H1 (cell line): ENCODE measurements at regions not wholly inside any gene's neighbourhood (a gene's known extent, or its start where the extent isn't known, plus 50 kb on each side); places are given as distances from the start of the nearest gene placed in this dataset.

ENCODE experiments used
- EP300 ChIP-seq, 2 experiments: IDR thresholded peaks; 1 replicate in 1 of 2; 2 replicates in 1 of 2; pipeline ENCODE4 v1.6.1; 2011 to 2012; ENCODE audit warnings: low read depth in 2 of 2, low read length in 2 of 2, mild to moderate bottlenecking in 2 of 2, borderline replicate concordance in 1 of 2, inconsistent platforms in 1 of 2, moderate library complexity in 1 of 2
- EZH2 ChIP-seq: fragments of 200-600 bp; sonication (generic); IDR thresholded peaks from 2 replicates; pipeline ENCODE4 v1.7.1; 2012; ENCODE audit warnings: low read depth, mild to moderate bottlenecking, moderate library complexity, low read length, inconsistent platforms; ENCODE audit not compliant: severe bottlenecking
- KDM1A ChIP-seq: fragments of 200-600, 300-600 bp; sonication (generic); IDR thresholded peaks from 2 replicates; pipeline ENCODE4 v1.7.1; 2016; ENCODE audit warnings: mild to moderate bottlenecking, low read length, borderline replicate concordance
- POLR2A ChIP-seq, 2 experiments: IDR thresholded peaks; 1 replicate in 1 of 2; 2 replicates in 1 of 2; pipeline ENCODE4 v1.6.1; 2011; ENCODE audit warnings: low read depth in 2 of 2, low read length in 2 of 2, mild to moderate bottlenecking in 2 of 2; ENCODE audit errors: control extremely low read depth in 1 of 2
- POLR2AphosphoS5 ChIP-seq: IDR thresholded peaks from 2 replicates; pipeline ENCODE4 v1.6.1; 2011; ENCODE audit warnings: low read depth, low read length
- RFX5 ChIP-seq: IDR thresholded peaks from 2 replicates; pipeline ENCODE4 v1.6.1; 2011; ENCODE audit warnings: low read depth, low read length, improper control_type of control experiment, borderline replicate concordance
- YY1 ChIP-seq: IDR thresholded peaks from 2 replicates; pipeline ENCODE4 v1.6.1; 2011; ENCODE audit warnings: low read depth, mild to moderate bottlenecking, low read length
- ZNF274 ChIP-seq: IDR thresholded peaks from 2 replicates; pipeline ENCODE4 v1.7.0; 2012; ENCODE audit warnings: low read length, borderline replicate concordance; ENCODE audit errors: extremely low read depth
- TF ChIP-seq, protein P1 (sequence below), 3 experiments: IDR thresholded peaks; 1 replicate in 2 of 3; 2 replicates in 1 of 3; pipeline versions ENCODE4 v1.5.1 to v1.6.1; 2011; ENCODE audit warnings: low read length in 3 of 3, mild to moderate bottlenecking in 3 of 3, inconsistent platforms in 2 of 3, low read depth in 1 of 3, moderate library complexity in 1 of 3; ENCODE audit not compliant: insufficient read depth in 1 of 3; ENCODE audit errors: control extremely low read depth in 1 of 3
- TF ChIP-seq, protein P2 (sequence below): IDR thresholded peaks from 2 replicates; pipeline ENCODE4 v1.6.1; 2011; ENCODE audit warnings: low read length, improper control_type of control experiment
- TF ChIP-seq, protein P3 (sequence below): IDR thresholded peaks from 2 replicates; pipeline ENCODE4 v1.6.1; 2012; ENCODE audit warnings: inconsistent platforms

DNA sequence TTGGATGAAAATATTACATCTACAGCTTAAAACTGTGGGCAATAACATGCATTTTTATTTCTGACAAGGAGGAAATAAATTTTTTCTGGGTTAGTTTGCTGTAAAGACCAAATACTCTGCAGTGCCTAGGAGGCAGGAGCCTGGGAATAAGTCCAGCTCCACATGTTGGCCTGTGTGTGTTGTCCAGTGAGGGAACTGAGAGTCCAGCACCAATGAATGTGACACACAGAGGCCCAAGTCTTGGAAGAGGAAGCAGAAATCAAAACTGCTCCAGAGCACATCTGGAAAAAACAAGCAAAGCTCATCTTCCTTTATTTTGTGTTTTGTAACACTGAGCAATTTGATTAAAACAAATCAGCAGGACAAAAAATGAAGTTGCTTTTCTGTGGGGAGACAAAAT lies 63.1 kb upstream of the KLHL14 start:
- TF ChIP-seq, protein P1, sequence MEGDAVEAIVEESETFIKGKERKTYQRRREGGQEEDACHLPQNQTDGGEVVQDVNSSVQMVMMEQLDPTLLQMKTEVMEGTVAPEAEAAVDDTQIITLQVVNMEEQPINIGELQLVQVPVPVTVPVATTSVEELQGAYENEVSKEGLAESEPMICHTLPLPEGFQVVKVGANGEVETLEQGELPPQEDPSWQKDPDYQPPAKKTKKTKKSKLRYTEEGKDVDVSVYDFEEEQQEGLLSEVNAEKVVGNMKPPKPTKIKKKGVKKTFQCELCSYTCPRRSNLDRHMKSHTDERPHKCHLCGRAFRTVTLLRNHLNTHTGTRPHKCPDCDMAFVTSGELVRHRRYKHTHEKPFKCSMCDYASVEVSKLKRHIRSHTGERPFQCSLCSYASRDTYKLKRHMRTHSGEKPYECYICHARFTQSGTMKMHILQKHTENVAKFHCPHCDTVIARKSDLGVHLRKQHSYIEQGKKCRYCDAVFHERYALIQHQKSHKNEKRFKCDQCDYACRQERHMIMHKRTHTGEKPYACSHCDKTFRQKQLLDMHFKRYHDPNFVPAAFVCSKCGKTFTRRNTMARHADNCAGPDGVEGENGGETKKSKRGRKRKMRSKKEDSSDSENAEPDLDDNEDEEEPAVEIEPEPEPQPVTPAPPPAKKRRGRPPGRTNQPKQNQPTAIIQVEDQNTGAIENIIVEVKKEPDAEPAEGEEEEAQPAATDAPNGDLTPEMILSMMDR (IDR thresholded peaks at IDR 0.05; ENCODE audit: control extremely low read depth in 1 of 3, insufficient read depth in 1 of 3, low read depth in 1 of 3, low read length in 3 of 3) = no peak
- TF ChIP-seq YY1 (no peak), EP300 (IDR thresholded peaks at IDR 0.05; ENCODE audit: borderline replicate concordance in 1 of 2, low read depth in 2 of 2, low read length in 2 of 2) (no peak), KDM1A (no peak), RFX5 (no peak), POLR2A (IDR thresholded peaks at IDR 0.05; ENCODE audit: control extremely low read depth in 1 of 2, low read depth in 2 of 2, low read length in 2 of 2) (no peak), POLR2AphosphoS5 (no peak), ZNF274 (no peak), EZH2 (no peak)
- TF ChIP-seq, protein P2, sequence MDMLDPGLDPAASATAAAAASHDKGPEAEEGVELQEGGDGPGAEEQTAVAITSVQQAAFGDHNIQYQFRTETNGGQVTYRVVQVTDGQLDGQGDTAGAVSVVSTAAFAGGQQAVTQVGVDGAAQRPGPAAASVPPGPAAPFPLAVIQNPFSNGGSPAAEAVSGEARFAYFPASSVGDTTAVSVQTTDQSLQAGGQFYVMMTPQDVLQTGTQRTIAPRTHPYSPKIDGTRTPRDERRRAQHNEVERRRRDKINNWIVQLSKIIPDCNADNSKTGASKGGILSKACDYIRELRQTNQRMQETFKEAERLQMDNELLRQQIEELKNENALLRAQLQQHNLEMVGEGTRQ = no peak
- TF ChIP-seq, protein P3, sequence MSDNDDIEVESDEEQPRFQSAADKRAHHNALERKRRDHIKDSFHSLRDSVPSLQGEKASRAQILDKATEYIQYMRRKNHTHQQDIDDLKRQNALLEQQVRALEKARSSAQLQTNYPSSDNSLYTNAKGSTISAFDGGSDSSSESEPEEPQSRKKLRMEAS = no peak
